Natural killer cell (primary cell): ENCODE measurements at regions not wholly inside any gene's neighbourhood (a gene's known extent, or its start where the extent isn't known, plus 50 kb on each side); places are given as distances from the start of the nearest gene placed in this dataset.

Experiments
- ATAC-seq, 3 donors: fragments of 150-1000 bp in 2 of 3; fragments of 200-7000 bp in 1 of 3; cut with Tn5 transposase; 1 replicate in 1 of 3; 2 replicates in 2 of 3; pipeline ENCODE4 v1.10.0; 2021; ENCODE audit warnings: mild to moderate bottlenecking in 2 of 3, moderate library complexity in 2 of 3
- DNase-seq, 2 donors: peaks; one replicate each; pipeline versions ENCODE4 v3.0.0 to v3.0.0-alpha.2; 2013 to 2021; ENCODE audit warnings: mixed read lengths in 1 of 2
- H3K27ac ChIP-seq: one replicate; pipeline ENCODE4 v1.5.1; 2013; ENCODE audit warnings: mild to moderate bottlenecking, low read length
- H3K27me3 ChIP-seq: one replicate; pipeline ENCODE4 v1.6.1; 2013; ENCODE audit warnings: low read length; ENCODE audit not compliant: control insufficient read depth, insufficient read depth
- H3K36me3 ChIP-seq: one replicate; pipeline ENCODE4 v1.6.1; 2013; ENCODE audit warnings: low read length; ENCODE audit not compliant: control insufficient read depth, insufficient read depth
- H3K4me1 ChIP-seq: one replicate; pipeline ENCODE4 v1.6.1; 2013; ENCODE audit warnings: low read length; ENCODE audit not compliant: control insufficient read depth, insufficient read depth
- H3K4me3 ChIP-seq: one replicate; pipeline ENCODE4 v1.5.1; 2013; ENCODE audit warnings: low read length
- H3K9me3 ChIP-seq: one replicate; pipeline ENCODE4 v1.6.1; 2013; ENCODE audit warnings: low read length; ENCODE audit not compliant: control insufficient read depth, insufficient read depth
- H3K27ac Mint-ChIP-seq, 2 donors: one replicate each; pipeline ENCODE4 v1.8.0; 2022; ENCODE audit warnings: mild to moderate bottlenecking in 2 of 2, mixed read lengths in 2 of 2, moderate library complexity in 1 of 2
- H3K27me3 Mint-ChIP-seq, 2 donors: one replicate each; pipeline ENCODE4 v1.8.0; 2022; ENCODE audit warnings: low read depth in 2 of 2, mixed read lengths in 2 of 2
- H3K36me3 Mint-ChIP-seq: one replicate; pipeline ENCODE4 v1.8.0; 2022; ENCODE audit warnings: mixed read lengths
- H3K4me1 Mint-ChIP-seq, 2 donors: one replicate each; pipeline ENCODE4 v1.8.0; 2022; ENCODE audit warnings: mixed read lengths in 2 of 2
- H3K4me3 Mint-ChIP-seq: one replicate; pipeline ENCODE4 v1.8.0; 2022; ENCODE audit warnings: mild to moderate bottlenecking, moderate library complexity, mixed read lengths
- H3K9me3 Mint-ChIP-seq, 2 donors: one replicate each; pipeline ENCODE4 v1.8.0; 2022; ENCODE audit warnings: mixed read lengths in 2 of 2
- WGBS: methylation state at CpG from one replicate; pipeline ENCODE4 v1.1.7; 2013; ENCODE audit warnings: missing lambda C conversion rate; ENCODE audit not compliant: insufficient coverage; 5-methylcytosine and 5-hydroxymethylcytosine counted together
- intact Hi-C: fragments of 100-400 bp; cut with micrococcal nuclease; formaldehyde crosslinking; loops from one replicate; pipeline ENCODE4 v1.14.2; 2022
- TF ChIP-seq, protein P1 (sequence below): fragments of 200-600 bp; IDR thresholded peaks from one replicate; pipeline ENCODE4 v1.8.0; 2022; ENCODE audit warnings: antibody characterized with exemption

DNA sequence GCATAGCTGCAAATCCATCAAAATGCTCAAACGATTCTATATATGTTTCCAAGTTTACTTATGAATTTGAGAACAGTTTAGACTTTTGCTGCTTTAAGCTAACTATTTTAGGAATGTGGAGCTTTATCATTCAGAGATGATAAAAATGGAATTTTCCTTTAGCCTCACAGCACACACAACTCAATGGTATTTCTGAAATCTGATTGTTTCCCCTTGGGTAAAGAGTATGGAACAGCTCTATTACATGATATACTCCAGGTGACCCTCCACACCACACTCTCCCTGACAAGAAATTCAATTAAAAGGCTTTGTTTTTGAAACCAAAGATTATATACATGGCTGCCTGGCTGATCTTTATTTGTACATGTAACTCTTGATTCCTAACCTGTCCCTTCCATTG, 120.0 kb downstream of the LUZP4 start:
- Mint-ChIP-seq H3K4me3 (no peak overlapping the region), H3K36me3 (no peaks in the 10 kb centered on the region), H3K27ac (no peak overlapping the region), H3K9me3 (no peaks in the 10 kb centered on the region), H3K4me1 (no peaks in the 10 kb centered on the region), H3K27me3 (no peaks in the 10 kb centered on the region)
- ATAC-seq (no peak), DNase-seq (no peak)
- Histone ChIP-seq H3K4me1 (no peaks in the 10 kb centered on the region), H3K36me3 (no peaks in the 10 kb centered on the region), H3K9me3 (no peaks in the 10 kb centered on the region), H3K27ac (no peak overlapping the region), H3K27me3 (no peaks in the 10 kb centered on the region), H3K4me3 (no peak overlapping the region)
- TF ChIP-seq, protein P1, sequence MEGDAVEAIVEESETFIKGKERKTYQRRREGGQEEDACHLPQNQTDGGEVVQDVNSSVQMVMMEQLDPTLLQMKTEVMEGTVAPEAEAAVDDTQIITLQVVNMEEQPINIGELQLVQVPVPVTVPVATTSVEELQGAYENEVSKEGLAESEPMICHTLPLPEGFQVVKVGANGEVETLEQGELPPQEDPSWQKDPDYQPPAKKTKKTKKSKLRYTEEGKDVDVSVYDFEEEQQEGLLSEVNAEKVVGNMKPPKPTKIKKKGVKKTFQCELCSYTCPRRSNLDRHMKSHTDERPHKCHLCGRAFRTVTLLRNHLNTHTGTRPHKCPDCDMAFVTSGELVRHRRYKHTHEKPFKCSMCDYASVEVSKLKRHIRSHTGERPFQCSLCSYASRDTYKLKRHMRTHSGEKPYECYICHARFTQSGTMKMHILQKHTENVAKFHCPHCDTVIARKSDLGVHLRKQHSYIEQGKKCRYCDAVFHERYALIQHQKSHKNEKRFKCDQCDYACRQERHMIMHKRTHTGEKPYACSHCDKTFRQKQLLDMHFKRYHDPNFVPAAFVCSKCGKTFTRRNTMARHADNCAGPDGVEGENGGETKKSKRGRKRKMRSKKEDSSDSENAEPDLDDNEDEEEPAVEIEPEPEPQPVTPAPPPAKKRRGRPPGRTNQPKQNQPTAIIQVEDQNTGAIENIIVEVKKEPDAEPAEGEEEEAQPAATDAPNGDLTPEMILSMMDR = no peak
- WGBS = no CpG with 5 or more reads among the region's 1 CpG
- intact Hi-C loops = no loop called here

GRCh38 chrX:115410731-115411428, 121.4 kb downstream of the LUZP4 start:
- 80% methylated on average over 3 of the region's 5 CpGs for WGBS
- Histone ChIP-seq H3K4me3 (no peak overlapping the region), H3K9me3 (no peaks in the 10 kb centered on the region), H3K36me3 (no peaks in the 10 kb centered on the region), H3K27me3 (no peaks in the 10 kb centered on the region), H3K4me1 (no peaks in the 10 kb centered on the region), H3K27ac (no peak overlapping the region)
- no peaks in the 10 kb centered on the region for H3K4me1 Mint-ChIP-seq
- TF ChIP-seq, protein P1 = no peak
- intact Hi-C loops = no loop called here
- no peak overlapping the region for H3K4me3 Mint-ChIP-seq
- no peaks in the 10 kb centered on the region for H3K9me3 Mint-ChIP-seq
- no peaks in the 10 kb centered on the region for H3K36me3 Mint-ChIP-seq
- H3K27ac Mint-ChIP-seq = no peak overlapping the region
- ATAC-seq (no peak), DNase-seq (no peak)
- peaks cover 3 to 5% of the 10 kb centered on the region in 2 donors for H3K27me3 Mint-ChIP-seq

DNA sequence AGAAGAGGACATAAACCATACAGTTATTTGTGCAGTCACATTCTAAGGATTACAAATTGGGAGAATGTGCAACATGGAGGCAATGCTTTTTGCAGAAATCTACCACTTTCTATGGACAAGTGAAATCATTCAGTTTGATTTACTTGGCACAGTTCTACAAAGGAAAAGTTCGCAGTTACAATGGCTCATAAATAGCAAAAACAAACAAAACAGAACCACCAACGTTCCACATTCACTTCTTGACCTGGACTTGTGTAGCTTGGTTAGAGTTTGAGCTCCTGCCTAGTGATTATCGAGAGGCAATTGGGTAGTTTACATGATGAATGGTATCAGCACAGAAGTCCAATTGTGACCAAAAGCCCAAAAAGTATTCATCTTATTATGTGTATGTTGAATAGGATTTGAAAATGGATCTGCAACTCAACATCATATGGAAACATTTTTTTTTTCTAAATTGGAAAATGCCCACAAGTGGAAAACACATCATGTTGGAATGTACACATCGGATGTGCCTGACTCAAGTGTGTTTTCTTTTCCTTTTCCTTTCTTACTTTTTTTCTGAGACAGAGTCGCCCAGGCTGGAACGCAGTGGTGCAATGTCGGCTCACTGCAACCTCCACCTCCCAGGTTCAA, 123.8 kb downstream of the LUZP4 start:
- H3K27me3 Mint-ChIP-seq = peaks cover 14 to 30% of the 10 kb centered on the region in 2 donors
- Histone ChIP-seq H3K36me3 (no peaks in the 10 kb centered on the region), H3K4me3 (no peak overlapping the region), H3K9me3 (no peaks in the 10 kb centered on the region), H3K27ac (no peak overlapping the region), H3K4me1 (no peaks in the 10 kb centered on the region), H3K27me3 (no peaks in the 10 kb centered on the region)
- ATAC-seq = no peak
- WGBS = 91% methylated on average over 5 of the region's 7 CpGs
- intact Hi-C loops = no loop called here
- no peaks in the 10 kb centered on the region for H3K36me3 Mint-ChIP-seq
- no peaks in the 10 kb centered on the region for H3K4me1 Mint-ChIP-seq
- no peak overlapping the region for H3K4me3 Mint-ChIP-seq
- no peaks in the 10 kb centered on the region for H3K9me3 Mint-ChIP-seq
- H3K27ac Mint-ChIP-seq = no peak overlapping the region
- TF ChIP-seq, protein P1 = no peak
- DNase-seq = no peak
